WTC11 (cell line): ENCODE measurements at regions not wholly inside any gene's neighbourhood (a gene's known extent, or its start where the extent isn't known, plus 50 kb on each side); places are given as distances from the start of the nearest gene placed in this dataset.

ENCODE experiments used
- ATAC-seq: fragments of 200-7000 bp; cut with Tn5 transposase; 2 replicates; pipeline ENCODE4 v1.10.0; 2021; ENCODE audit warnings: mild to moderate bottlenecking, moderate library complexity
- CTCF ChIA-PET: fragments of 300-600 bp; sonication (Branson Sonifier 250); formaldehyde crosslinking; loops from one replicate; lab custom pipeline; 2021; ENCODE audit warnings: antibody characterized with exemption; lab: Charles Lee
- POLR2A ChIA-PET: fragments of 350-600 bp; sonication (Branson Sonifier 250); formaldehyde crosslinking; loops from one replicate; lab custom pipeline; 2021; ENCODE audit warnings: antibody characterized with exemption; lab: Charles Lee
- DNase-seq: peaks from one replicate; pipeline ENCODE4 v3.0.0; 2021; ENCODE audit warnings: low spot score
- H3K27ac Mint-ChIP-seq: 2 replicates; pipeline ENCODE4 v1.8.0; 2021; ENCODE audit warnings: mixed read lengths
- H3K27me3 Mint-ChIP-seq: 2 replicates; pipeline ENCODE4 v1.8.0; 2021; ENCODE audit warnings: low read depth, mild to moderate bottlenecking, moderate library complexity, mixed read lengths
- H3K36me3 Mint-ChIP-seq: 2 replicates; pipeline ENCODE4 v1.8.0; 2021; ENCODE audit warnings: mixed read lengths
- H3K4me1 Mint-ChIP-seq: 2 replicates; pipeline ENCODE4 v1.8.0; 2022; ENCODE audit warnings: mixed read lengths
- H3K4me3 Mint-ChIP-seq: 2 replicates; pipeline ENCODE4 v1.8.0; 2021; ENCODE audit warnings: mild to moderate bottlenecking, moderate library complexity, mixed read lengths
- H3K9me3 Mint-ChIP-seq: 2 replicates; pipeline ENCODE4 v1.8.0; 2021; ENCODE audit warnings: mixed read lengths
- CREM ChIP-seq: sonication (generic); formaldehyde crosslinking; IDR thresholded peaks from 2 replicates; pipeline ENCODE4 v1.8.1; 2022; ENCODE audit warnings: mild to moderate bottlenecking, missing genetic modification reagents, moderate library complexity
- ELF4 ChIP-seq: sonication (generic); formaldehyde crosslinking; IDR thresholded peaks from 2 replicates; pipeline ENCODE4 v1.8.1; 2022; ENCODE audit warnings: low read depth, mild to moderate bottlenecking, moderate library complexity, missing genetic modification reagents
- ESRRA ChIP-seq: sonication (generic); formaldehyde crosslinking; IDR thresholded peaks from 2 replicates; pipeline ENCODE4 v1.8.1; 2022; ENCODE audit warnings: mild to moderate bottlenecking, missing genetic modification reagents, borderline replicate concordance
- FOXJ3 ChIP-seq: sonication (generic); formaldehyde crosslinking; IDR thresholded peaks from 2 replicates; pipeline ENCODE4 v1.9.0; 2021; ENCODE audit warnings: missing genetic modification reagents, mild to moderate bottlenecking, borderline replicate concordance
- GABPB1 ChIP-seq: sonication (generic); formaldehyde crosslinking; IDR thresholded peaks from 2 replicates; pipeline ENCODE4 v1.8.1; 2023; ENCODE audit warnings: mild to moderate bottlenecking, missing genetic modification reagents
- HMGA2 ChIP-seq: fragments of 250-450 bp; sonication (Bioruptor Pico); IDR thresholded peaks from 2 replicates; pipeline ENCODE4 v1.4.0; 2021; ENCODE audit warnings: mild to moderate bottlenecking, moderate library complexity
- KAT7 ChIP-seq: sonication (generic); formaldehyde crosslinking; IDR thresholded peaks from 2 replicates; pipeline ENCODE4 v1.8.1; 2023; ENCODE audit warnings: missing genetic modification reagents, mild to moderate bottlenecking, borderline replicate concordance
- MXD4 ChIP-seq: fragments of 250-450 bp; sonication (Bioruptor Pico); IDR thresholded peaks from 2 replicates; pipeline ENCODE4 v1.8.0; 2021; ENCODE audit warnings: mild to moderate bottlenecking, moderate library complexity, borderline replicate concordance
- TEAD1 ChIP-seq: sonication (generic); formaldehyde crosslinking; IDR thresholded peaks from 2 replicates; pipeline ENCODE4 v1.8.0; 2022; ENCODE audit warnings: mild to moderate bottlenecking, missing genetic modification reagents
- ZBTB21 ChIP-seq: sonication (generic); formaldehyde crosslinking; IDR thresholded peaks from 2 replicates; pipeline ENCODE4 v1.8.1; 2023; ENCODE audit warnings: mild to moderate bottlenecking, missing genetic modification reagents, borderline replicate concordance
- ZNF219 ChIP-seq: sonication (generic); formaldehyde crosslinking; IDR thresholded peaks from 2 replicates; pipeline ENCODE4 v1.8.0; 2023; ENCODE audit warnings: missing genetic modification reagents, mild to moderate bottlenecking, borderline replicate concordance
- ZNF232 ChIP-seq: sonication (generic); formaldehyde crosslinking; IDR thresholded peaks from 2 replicates; pipeline ENCODE4 v1.8.0; 2022; ENCODE audit warnings: mild to moderate bottlenecking, missing genetic modification reagents
- ZNF263 ChIP-seq: sonication (generic); formaldehyde crosslinking; IDR thresholded peaks from 2 replicates; pipeline ENCODE4 v1.8.1; 2022; ENCODE audit warnings: low read depth, mild to moderate bottlenecking, moderate library complexity, missing genetic modification reagents
- ZNF396 ChIP-seq: fragments of 250-450 bp; sonication (Bioruptor Pico); IDR thresholded peaks from 2 replicates; pipeline ENCODE4 v1.8.0; 2021; ENCODE audit warnings: mild to moderate bottlenecking, moderate library complexity, borderline replicate concordance
- ZNF671 ChIP-seq: fragments of 250-450 bp; sonication (Bioruptor Pico); IDR thresholded peaks from 2 replicates; pipeline ENCODE4 v1.8.0; 2021; ENCODE audit warnings: mild to moderate bottlenecking
- TF ChIP-seq, protein P1 (sequence below): sonication (generic); formaldehyde crosslinking; IDR thresholded peaks from 2 replicates; pipeline ENCODE4 v1.8.0; 2022; ENCODE audit warnings: mild to moderate bottlenecking, missing genetic modification reagents
- TF ChIP-seq, protein P2 (sequence below): sonication (generic); formaldehyde crosslinking; IDR thresholded peaks from 2 replicates; pipeline ENCODE4 v1.8.0; 2022; ENCODE audit warnings: mild to moderate bottlenecking, missing genetic modification reagents
- TF ChIP-seq, protein P3 (sequence below): sonication (generic); formaldehyde crosslinking; IDR thresholded peaks from 2 replicates; pipeline ENCODE4 v1.8.1; 2023; ENCODE audit warnings: mild to moderate bottlenecking, missing genetic modification reagents, moderate library complexity
- TF ChIP-seq, protein P4 (sequence below): sonication (generic); formaldehyde crosslinking; IDR thresholded peaks from 2 replicates; pipeline ENCODE4 v1.8.0; 2023; ENCODE audit warnings: missing genetic modification reagents
- TF ChIP-seq, protein P5 (sequence below): sonication (generic); formaldehyde crosslinking; IDR thresholded peaks from 2 replicates; pipeline ENCODE4 v1.8.1; 2022; ENCODE audit warnings: low read depth, mild to moderate bottlenecking, moderate library complexity, missing genetic modification reagents, borderline replicate concordance

DNA sequence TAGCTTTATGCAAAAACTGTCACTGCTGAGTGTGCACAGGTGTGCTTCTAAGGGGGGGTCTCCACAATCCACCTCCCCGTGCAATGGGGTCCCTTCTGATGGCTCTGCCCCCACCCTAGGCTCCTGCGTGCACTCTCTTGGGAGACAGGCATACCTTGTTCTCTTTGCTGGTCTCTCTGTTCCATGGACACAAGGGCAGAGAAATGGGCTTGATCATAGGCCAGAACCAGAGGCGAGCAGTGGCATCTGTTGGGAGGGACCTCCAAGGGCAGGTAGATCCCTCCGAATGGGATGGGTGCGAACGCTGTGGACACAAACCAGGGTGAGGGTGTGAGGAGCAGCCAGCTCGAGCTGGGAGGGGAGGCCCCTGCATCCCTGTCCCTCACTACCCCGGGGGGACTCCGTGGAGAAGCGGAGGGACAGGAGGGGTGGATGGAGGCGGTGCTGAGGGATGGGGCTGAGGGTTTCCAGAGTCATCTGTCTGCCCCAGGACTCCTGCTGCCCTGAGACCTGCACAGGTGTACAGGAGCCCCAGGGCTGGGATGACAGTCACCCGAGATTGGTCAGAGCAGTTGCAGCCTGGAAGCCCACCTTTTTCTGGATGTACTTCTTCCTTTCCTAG, 175.0 kb downstream of the KLF13 start (continued):
- TF ChIP-seq, protein P1, sequence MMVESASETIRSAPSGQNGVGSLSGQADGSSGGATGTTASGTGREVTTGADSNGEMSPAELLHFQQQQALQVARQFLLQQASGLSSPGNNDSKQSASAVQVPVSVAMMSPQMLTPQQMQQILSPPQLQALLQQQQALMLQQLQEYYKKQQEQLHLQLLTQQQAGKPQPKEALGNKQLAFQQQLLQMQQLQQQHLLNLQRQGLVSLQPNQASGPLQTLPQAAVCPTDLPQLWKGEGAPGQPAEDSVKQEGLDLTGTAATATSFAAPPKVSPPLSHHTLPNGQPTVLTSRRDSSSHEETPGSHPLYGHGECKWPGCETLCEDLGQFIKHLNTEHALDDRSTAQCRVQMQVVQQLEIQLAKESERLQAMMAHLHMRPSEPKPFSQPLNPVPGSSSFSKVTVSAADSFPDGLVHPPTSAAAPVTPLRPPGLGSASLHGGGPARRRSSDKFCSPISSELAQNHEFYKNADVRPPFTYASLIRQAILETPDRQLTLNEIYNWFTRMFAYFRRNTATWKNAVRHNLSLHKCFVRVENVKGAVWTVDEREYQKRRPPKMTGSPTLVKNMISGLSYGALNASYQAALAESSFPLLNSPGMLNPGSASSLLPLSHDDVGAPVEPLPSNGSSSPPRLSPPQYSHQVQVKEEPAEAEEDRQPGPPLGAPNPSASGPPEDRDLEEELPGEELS (CRISPR knock-in tag) = no peak
- no peak for TF ChIP-seq ZNF263 (CRISPR knock-in tag)
- no peak for TF ChIP-seq FOXJ3 (CRISPR knock-in tag)
- no peak for TF ChIP-seq ESRRA
- no peak for TF ChIP-seq ZNF232 (CRISPR knock-in tag)
- no peak for TF ChIP-seq GABPB1
- TF ChIP-seq HMGA2 (CRISPR knock-in tag) = no peak
- TF ChIP-seq, protein P2, sequence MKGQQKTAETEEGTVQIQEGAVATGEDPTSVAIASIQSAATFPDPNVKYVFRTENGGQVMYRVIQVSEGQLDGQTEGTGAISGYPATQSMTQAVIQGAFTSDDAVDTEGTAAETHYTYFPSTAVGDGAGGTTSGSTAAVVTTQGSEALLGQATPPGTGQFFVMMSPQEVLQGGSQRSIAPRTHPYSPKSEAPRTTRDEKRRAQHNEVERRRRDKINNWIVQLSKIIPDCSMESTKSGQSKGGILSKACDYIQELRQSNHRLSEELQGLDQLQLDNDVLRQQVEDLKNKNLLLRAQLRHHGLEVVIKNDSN = no peak
- no peak for TF ChIP-seq ZNF671 (CRISPR knock-in tag)
- TF ChIP-seq ZNF396 (CRISPR knock-in tag) = no peak
- TF ChIP-seq, protein P3, sequence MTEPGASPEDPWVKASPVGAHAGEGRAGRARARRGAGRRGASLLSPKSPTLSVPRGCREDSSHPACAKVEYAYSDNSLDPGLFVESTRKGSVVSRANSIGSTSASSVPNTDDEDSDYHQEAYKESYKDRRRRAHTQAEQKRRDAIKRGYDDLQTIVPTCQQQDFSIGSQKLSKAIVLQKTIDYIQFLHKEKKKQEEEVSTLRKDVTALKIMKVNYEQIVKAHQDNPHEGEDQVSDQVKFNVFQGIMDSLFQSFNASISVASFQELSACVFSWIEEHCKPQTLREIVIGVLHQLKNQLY (CRISPR knock-in tag) = no peak
- no peak for TF ChIP-seq TEAD1 (CRISPR knock-in tag)
- TF ChIP-seq, protein P4, sequence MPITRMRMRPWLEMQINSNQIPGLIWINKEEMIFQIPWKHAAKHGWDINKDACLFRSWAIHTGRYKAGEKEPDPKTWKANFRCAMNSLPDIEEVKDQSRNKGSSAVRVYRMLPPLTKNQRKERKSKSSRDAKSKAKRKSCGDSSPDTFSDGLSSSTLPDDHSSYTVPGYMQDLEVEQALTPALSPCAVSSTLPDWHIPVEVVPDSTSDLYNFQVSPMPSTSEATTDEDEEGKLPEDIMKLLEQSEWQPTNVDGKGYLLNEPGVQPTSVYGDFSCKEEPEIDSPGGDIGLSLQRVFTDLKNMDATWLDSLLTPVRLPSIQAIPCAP (CRISPR knock-in tag) = no peak

DNA sequence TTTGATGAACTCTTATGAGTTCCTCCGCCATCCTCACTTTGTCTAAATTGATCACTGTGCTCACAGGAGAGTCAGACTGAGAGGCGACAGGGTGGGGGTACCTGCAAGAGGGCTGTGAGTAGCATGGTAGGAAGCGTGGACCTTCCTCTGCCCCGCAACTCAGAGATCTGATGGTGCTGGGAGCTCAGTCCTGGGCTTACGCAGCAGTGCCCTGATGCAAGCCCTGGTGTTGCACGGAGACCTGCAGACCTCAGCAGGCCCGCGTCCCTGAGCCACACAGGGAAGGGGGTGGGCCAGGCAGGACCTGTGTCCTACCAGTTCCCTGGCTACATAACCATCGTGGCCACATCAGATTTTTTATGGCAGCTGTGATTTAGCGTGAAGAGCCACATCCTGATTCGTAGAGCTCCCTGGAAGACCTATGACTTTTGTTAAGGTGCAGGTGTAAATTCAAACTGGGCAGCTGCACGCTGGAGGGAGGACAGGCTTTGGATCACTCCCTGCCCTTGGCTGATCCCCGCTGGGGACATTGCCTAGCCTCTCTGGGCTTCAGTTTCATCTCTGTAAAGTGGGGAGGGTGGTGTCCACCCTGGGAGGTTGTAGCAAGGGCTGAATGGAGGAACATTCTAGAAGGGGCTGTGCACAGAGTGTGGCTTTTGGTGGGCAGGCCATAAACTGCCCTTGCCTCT, 176.1 kb downstream of the KLF13 start:
- peaks cover 8% of the 10 kb centered on the region for H3K9me3 Mint-ChIP-seq
- TF ChIP-seq, protein P1 (CRISPR knock-in tag) = no peak
- TF ChIP-seq CREM (CRISPR knock-in tag) (no peak), KAT7 (no peak), ZNF219 (CRISPR knock-in tag) (no peak), ZNF671 (CRISPR knock-in tag) (no peak)
- ChIA-PET CTCF (interaction anchor here (1.0 to 1.3 kb wide), 2 partner anchors 14 to 475 kb away, joined by 4 to 5 read pairs; no protein-coding TSS in a partner anchor), POLR2A (no interaction called here)
- peaks cover 1% of the 10 kb centered on the region; the same call in 1 of the 2 replicates for H3K36me3 Mint-ChIP-seq
- no peak overlapping the region for H3K4me3 Mint-ChIP-seq
- H3K4me1 Mint-ChIP-seq = peaks cover 3% of the 10 kb centered on the region; the same call in 1 of the 2 replicates
- ATAC-seq (no peak), DNase-seq (no peak)
- H3K27ac Mint-ChIP-seq = no peak overlapping the region
- H3K27me3 Mint-ChIP-seq = no peaks in the 10 kb centered on the region

DNA sequence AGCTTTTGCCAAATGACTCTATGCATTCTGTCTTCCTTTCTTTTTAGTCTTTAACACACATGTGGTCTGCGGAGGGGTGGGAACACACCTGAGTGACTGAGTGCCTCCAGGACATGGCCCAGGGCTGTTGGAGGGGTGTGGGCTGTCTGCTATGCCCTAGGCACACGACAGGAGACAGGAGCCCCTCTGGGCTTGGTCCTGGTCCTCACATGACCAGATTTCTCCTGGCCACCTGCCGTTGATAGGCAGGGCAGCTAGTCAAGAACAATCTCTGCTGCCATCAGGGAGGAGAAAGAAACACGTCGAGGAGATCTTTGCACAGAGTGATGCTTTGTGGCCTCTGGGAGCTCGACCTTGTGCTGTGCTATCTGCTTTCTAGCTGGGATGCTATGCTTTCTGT, 176.6 kb downstream of the KLF13 start:
- H3K9me3 Mint-ChIP-seq = peaks cover 13% of the 10 kb centered on the region
- 0 out of 2 replicates have a peak overlapping the region, but pooled peaks have one; percentile 7 for H3K27ac Mint-ChIP-seq
- H3K4me3 Mint-ChIP-seq = no peak overlapping the region
- DNase-seq (no peak), ATAC-seq (no peak)
- POLR2A ChIA-PET = no interaction called here
- peaks cover 3% of the 10 kb centered on the region; the same call in 1 of the 2 replicates for H3K4me1 Mint-ChIP-seq
- no peak for TF ChIP-seq ELF4 (CRISPR knock-in tag)
- no peak for TF ChIP-seq ZNF396 (CRISPR knock-in tag)
- TF ChIP-seq ZBTB21 (CRISPR knock-in tag) = no peak
- no peak for TF ChIP-seq MXD4
- TF ChIP-seq, protein P5, sequence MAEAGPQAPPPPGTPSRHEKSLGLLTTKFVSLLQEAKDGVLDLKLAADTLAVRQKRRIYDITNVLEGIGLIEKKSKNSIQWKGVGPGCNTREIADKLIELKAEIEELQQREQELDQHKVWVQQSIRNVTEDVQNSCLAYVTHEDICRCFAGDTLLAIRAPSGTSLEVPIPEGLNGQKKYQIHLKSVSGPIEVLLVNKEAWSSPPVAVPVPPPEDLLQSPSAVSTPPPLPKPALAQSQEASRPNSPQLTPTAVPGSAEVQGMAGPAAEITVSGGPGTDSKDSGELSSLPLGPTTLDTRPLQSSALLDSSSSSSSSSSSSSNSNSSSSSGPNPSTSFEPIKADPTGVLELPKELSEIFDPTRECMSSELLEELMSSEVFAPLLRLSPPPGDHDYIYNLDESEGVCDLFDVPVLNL (CRISPR knock-in tag) = no peak
- CTCF ChIA-PET = no interaction called here
- peaks cover 4% of the 10 kb centered on the region; the same call in 1 of the 2 replicates for H3K36me3 Mint-ChIP-seq
- no peaks in the 10 kb centered on the region for H3K27me3 Mint-ChIP-seq
